ENCODE measurements at regions not wholly inside any gene's neighbourhood (a gene's known extent, or its start where the extent isn't known, plus 50 kb on each side); places are given as distances from the start of the nearest gene placed in this dataset.
"Not testable (repeated sequence)": the region's sequence is repeated elsewhere in the genome, so short reads cannot be mapped to it uniquely, and the experiment has no call there.

- no peak for TF ChIP-seq ZNF462 (CRISPR knock-in tag; IDR thresholded peaks at IDR 0.05)
- TF ChIP-seq POLR2AphosphoS5 (IDR thresholded peaks at IDR 0.05; ENCODE audit: low read depth): no peak
Measured at GRCh38 chr14:106530031-106530422, 1003.6 kb downstream of the TMEM121 start (continued).

- Histone ChIP-seq H3K9me2 (ENCODE audit: insufficient read depth) (no peaks in the 10 kb centered on the region), H3K4me3 (no peak overlapping the region), H3K27me3 (ENCODE audit: insufficient read depth) (no peaks in the 10 kb centered on the region), H3F3A (replicated peaks; ENCODE audit: low read depth) (no peaks in the 10 kb centered on the region), H3K79me2 (replicated peaks; ENCODE audit: insufficient read depth) (no peaks in the 10 kb centered on the region), H3K36me3 (ENCODE audit: insufficient read depth) (peaks cover 19% of the 10 kb centered on the region), H3K4me2 (no peak overlapping the region), H3K27ac (ENCODE audit: low read depth) (no peak overlapping the region), H4K20me1 (replicated peaks; ENCODE audit: insufficient read depth) (no peaks in the 10 kb centered on the region), H2AFZ (no peak overlapping the region), H3K4me1 (ENCODE audit: insufficient read depth) (no peaks in the 10 kb centered on the region)
- Mint-ChIP-seq H3K9me3 (peaks cover 86% of the 10 kb centered on the region), H3K4me3 (no peak overlapping the region), H3K4me1 (no peaks in the 10 kb centered on the region), H3K27ac (no peak overlapping the region), H3K27me3 (ENCODE audit: insufficient read depth, low read depth, poor library complexity) (peaks cover 1% of the 10 kb centered on the region), H3K36me3 (ENCODE audit: low read depth) (peaks cover 31% of the 10 kb centered on the region)
- TF ChIP-seq CTCF (conservative IDR thresholded peaks at IDR 0.05; ENCODE audit: low read depth in 2 of 2) (peak in 1 of 2 experiments; percentile 18; a peak in 1 of 4 replicates), REST (IDR thresholded peaks at IDR 0.05; ENCODE audit: unreplicated experiment) (no peak)
- no peak for ATAC-seq
- peak; percentile 15 for DNase-seq (ENCODE audit: low spot score)
Measured at GRCh38 chr14:106530423-106531107, 1004.2 kb downstream of the TMEM121 start.

- peaks cover 98% of the 10 kb centered on the region for H3K9me3 Mint-ChIP-seq
- not testable (repeated sequence) for H3K4me1 Mint-ChIP-seq; H3K79me2 ChIP-seq (replicated peaks; ENCODE audit: insufficient read depth); H3K27me3 Mint-ChIP-seq (ENCODE audit: insufficient read depth, low read depth, poor library complexity); H4K20me1 ChIP-seq (replicated peaks; ENCODE audit: insufficient read depth); H3K4me1 ChIP-seq (ENCODE audit: insufficient read depth); H2AFZ ChIP-seq; ATAC-seq; H3F3A ChIP-seq (replicated peaks; ENCODE audit: low read depth); H3K4me3 ChIP-seq; H3K4me3 Mint-ChIP-seq; H3K4me2 ChIP-seq; H3K36me3 ChIP-seq (ENCODE audit: insufficient read depth); H3K9me2 ChIP-seq (ENCODE audit: insufficient read depth); H3K27me3 ChIP-seq (ENCODE audit: insufficient read depth); H3K27ac Mint-ChIP-seq; H3K27ac ChIP-seq (ENCODE audit: low read depth); DNase-seq (ENCODE audit: low spot score)
- peaks cover 39% of the 10 kb centered on the region for H3K36me3 Mint-ChIP-seq (ENCODE audit: low read depth)
Measured at GRCh38 chr14:106537597-106537996, 1011.2 kb downstream of the TMEM121 start.
